ENCODE measurements at regions not wholly inside any gene's neighbourhood (a gene's known extent, or its start where the extent isn't known, plus 50 kb on each side); places are given as distances from the start of the nearest gene placed in this dataset.

GRCh38 chr1:112272101-112272772 lies 123.8 kb upstream of the CTTNBP2NL start:
- TF ChIP-seq KLF1 (tag by site-specific recombination; IDR thresholded peaks at IDR 0.05) (no peak), ZFP41 (tag by site-specific recombination; IDR thresholded peaks at IDR 0.05; ENCODE audit: borderline replicate concordance) (no peak), ZNF121 (tag by site-specific recombination; IDR thresholded peaks at IDR 0.05) (no peak), ZNF530 (tag by site-specific recombination; IDR thresholded peaks at IDR 0.05; ENCODE audit: low read depth) (no peak), PATZ1 (tag by site-specific recombination; IDR thresholded peaks at IDR 0.05) (no peak), ZNF792 (tag by site-specific recombination; IDR thresholded peaks at IDR 0.05) (no peak), ZNF747 (tag by site-specific recombination; IDR thresholded peaks at IDR 0.05) (no peak), ZNF623 (tag by site-specific recombination; IDR thresholded peaks at IDR 0.05) (no peak), ZNF596 (tag by site-specific recombination; IDR thresholded peaks at IDR 0.05) (no peak), ZNF23 (tag by site-specific recombination; IDR thresholded peaks at IDR 0.05; ENCODE audit: borderline replicate concordance) (no peak), ZFHX2 (tag by site-specific recombination; conservative IDR thresholded peaks at IDR 0.05) (no peak), CTCF (tag by site-specific recombination; IDR thresholded peaks at IDR 0.05) (no peak)
- TF ChIP-seq, protein P1, sequence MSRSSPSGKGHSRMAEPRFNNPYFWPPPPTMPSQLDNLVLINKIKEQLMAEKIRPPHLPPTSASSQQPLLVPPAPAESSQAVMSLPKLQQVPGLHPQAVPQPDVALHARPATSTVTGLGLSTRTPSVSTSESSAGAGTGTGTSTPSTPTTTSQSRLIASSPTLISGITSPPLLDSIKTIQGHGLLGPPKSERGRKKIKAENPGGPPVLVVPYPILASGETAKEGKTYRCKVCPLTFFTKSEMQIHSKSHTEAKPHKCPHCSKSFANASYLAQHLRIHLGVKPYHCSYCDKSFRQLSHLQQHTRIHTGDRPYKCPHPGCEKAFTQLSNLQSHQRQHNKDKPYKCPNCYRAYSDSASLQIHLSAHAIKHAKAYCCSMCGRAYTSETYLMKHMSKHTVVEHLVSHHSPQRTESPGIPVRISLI (tag by site-specific recombination; IDR thresholded peaks at IDR 0.05): no peak

All from HEK293 (cell line).